Peyer's patch (tissue), 4 donors: ENCODE measurements at regions not wholly inside any gene's neighbourhood (a gene's known extent, or its start where the extent isn't known, plus 50 kb on each side); places are given as distances from the start of the nearest gene placed in this dataset.

Experiments used
- DNase-seq, 3 donors: peaks; one replicate each; pipeline ENCODE4 v3.0.0-alpha.2; 2017 to 2019
- H3K27ac ChIP-seq, 4 donors: fragments of 200-600 bp; sonication (generic); one replicate each; pipeline ENCODE4 v1.5.1; 2016 to 2019
- H3K27me3 ChIP-seq, 2 donors: fragments of 200-600 bp; sonication (generic); one replicate each; pipeline ENCODE4 v1.5.1; 2019
- H3K36me3 ChIP-seq, 3 donors: fragments of 200-600 bp; sonication (generic); one replicate each; pipeline ENCODE4 v1.5.1; 2016 to 2019
- H3K4me1 ChIP-seq, 4 donors: fragments of 200-600 bp; sonication (generic); one replicate each; pipeline ENCODE4 v1.5.1; 2016 to 2019
- H3K4me3 ChIP-seq, 4 donors: fragments of 200-600 bp; sonication (generic); 1 replicate in 3 of 4; 2 replicates in 1 of 4; pipeline ENCODE4 v1.5.1; 2016 to 2019; ENCODE audit warnings: mild to moderate bottlenecking in 1 of 4
- H3K9me3 ChIP-seq, 4 donors: fragments of 200-600 bp; sonication (generic); one replicate each; pipeline ENCODE4 v1.5.1; 2016 to 2019; ENCODE audit warnings: mild to moderate bottlenecking in 1 of 4
- CTCF ChIP-seq, 6 experiments: fragments of 450-650 bp in 4 of 6; fragments of 200-600 bp in 2 of 6; sonication (generic) in 1 of 6; IDR thresholded peaks; one replicate each; pipeline ENCODE4 v1.5.1; 2017 to 2019; ENCODE audit warnings: antibody characterized with exemption in 6 of 6, mild to moderate bottlenecking in 3 of 6, moderate library complexity in 1 of 6
- POLR2A ChIP-seq, 2 donors: fragments of 450-650 bp; IDR thresholded peaks; one replicate each; pipeline ENCODE4 v1.5.1; 2017; ENCODE audit warnings: antibody characterized with exemption in 2 of 2, mild to moderate bottlenecking in 2 of 2, moderate library complexity in 2 of 2

- Histone ChIP-seq H3K36me3 (no peaks in the 10 kb centered on the region), H3K4me3 (no peak overlapping the region), H3K9me3 (no peaks in the 10 kb centered on the region), H3K4me1 (no peaks in the 10 kb centered on the region), H3K27ac (no peak overlapping the region), H3K27me3 (no peaks in the 10 kb centered on the region)
- no peak for TF ChIP-seq POLR2A (IDR thresholded peaks at IDR 0.05)
- TF ChIP-seq CTCF (IDR thresholded peaks at IDR 0.05), result no peak
- DNase-seq, result no peak
These were observed 179.2 kb downstream of the EMP1 start for GRCh38 chr12:13375583-13376345.

GRCh38 chr12:13374793-13375192 is 178.3 kb downstream of the EMP1 start:
- Histone ChIP-seq H3K4me3 (no peak overlapping the region), H3K27ac (no peak overlapping the region), H3K4me1 (no peaks in the 10 kb centered on the region), H3K9me3 (no peaks in the 10 kb centered on the region), H3K36me3 (no peaks in the 10 kb centered on the region), H3K27me3 (no peaks in the 10 kb centered on the region)
- no peak for TF ChIP-seq POLR2A (IDR thresholded peaks at IDR 0.05)
- no peak for TF ChIP-seq CTCF (IDR thresholded peaks at IDR 0.05)
- DNase-seq, result no peak

DNA sequence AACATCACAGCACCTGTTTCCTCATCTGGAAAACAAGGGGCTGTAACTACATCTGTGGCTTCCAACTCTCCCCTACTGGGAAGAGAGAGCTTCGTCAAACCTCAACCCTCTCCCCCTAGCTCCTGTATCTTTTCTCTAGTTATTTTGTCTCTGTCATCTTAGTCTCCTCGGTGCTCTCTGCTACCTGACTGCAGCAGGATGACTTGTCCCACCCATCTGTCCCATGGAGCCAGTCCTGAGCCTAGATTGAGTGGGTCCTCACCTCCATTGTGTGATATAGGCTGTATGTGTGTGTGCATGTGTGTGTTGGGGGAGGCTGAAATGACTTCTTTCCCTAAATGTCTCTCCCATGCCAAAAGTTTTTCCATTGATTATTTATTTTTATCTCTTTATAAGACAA is 177.3 kb downstream of the EMP1 start:
- DNase-seq, result no peak
- H3K36me3 ChIP-seq, result no peaks in the 10 kb centered on the region
- H3K4me3 ChIP-seq, result no peak overlapping the region
- no peaks in the 10 kb centered on the region for H3K9me3 ChIP-seq
- TF ChIP-seq CTCF (IDR thresholded peaks at IDR 0.05), result no peak
- no peak overlapping the region for H3K27ac ChIP-seq
- H3K4me1 ChIP-seq, result no peaks in the 10 kb centered on the region
- no peaks in the 10 kb centered on the region for H3K27me3 ChIP-seq

DNA sequence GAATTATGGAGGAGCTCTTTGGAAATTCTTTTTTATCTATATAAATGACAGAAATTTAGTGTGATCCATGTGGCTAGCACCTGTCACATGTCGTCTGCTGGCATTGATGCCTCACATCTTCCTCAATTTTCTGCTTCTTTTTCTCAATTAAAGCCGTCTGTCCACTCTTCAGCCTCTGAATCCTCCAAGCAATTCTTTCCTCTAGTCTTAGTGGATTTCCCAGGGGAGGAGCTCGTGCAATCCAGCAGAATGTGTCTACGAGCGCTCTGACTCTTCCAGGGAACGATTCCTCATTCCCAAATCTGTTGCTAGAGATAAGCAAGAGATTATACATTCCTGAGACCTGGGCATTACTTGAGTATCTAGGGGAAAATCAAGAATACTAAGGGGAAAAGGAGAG is 176.6 kb downstream of the EMP1 start:
- Histone ChIP-seq H3K9me3 (no peaks in the 10 kb centered on the region), H3K27me3 (no peaks in the 10 kb centered on the region), H3K4me1 (no peaks in the 10 kb centered on the region), H3K36me3 (no peaks in the 10 kb centered on the region), H3K27ac (no peak overlapping the region), H3K4me3 (no peak overlapping the region)
- DNase-seq, result no peak
- TF ChIP-seq POLR2A (IDR thresholded peaks at IDR 0.05) (no peak), CTCF (IDR thresholded peaks at IDR 0.05) (no peak)

DNA sequence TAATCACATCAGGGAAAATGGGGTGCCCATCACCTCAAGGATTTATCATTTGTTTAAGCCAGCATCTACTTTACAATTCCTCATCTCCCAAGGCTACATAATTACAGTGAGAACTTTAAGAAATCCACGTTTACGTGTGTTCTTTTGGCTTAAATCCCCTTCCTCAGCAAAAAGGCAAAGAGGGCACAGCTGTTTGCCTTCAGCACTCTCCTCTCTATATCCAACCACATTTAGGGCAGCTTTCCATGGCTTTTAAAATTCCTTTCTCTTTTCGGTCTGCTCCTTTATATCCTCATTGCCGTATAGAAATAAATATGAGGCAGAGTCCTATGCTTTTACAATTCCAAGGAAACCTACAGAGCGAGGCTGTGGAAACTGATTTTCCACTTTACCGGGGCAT is 175.9 kb downstream of the EMP1 start:
- Histone ChIP-seq H3K9me3 (no peaks in the 10 kb centered on the region), H3K27me3 (no peaks in the 10 kb centered on the region), H3K27ac (no peak overlapping the region), H3K4me3 (no peak overlapping the region), H3K36me3 (no peaks in the 10 kb centered on the region), H3K4me1 (no peaks in the 10 kb centered on the region)
- DNase-seq, result no peak
- TF ChIP-seq CTCF (IDR thresholded peaks at IDR 0.05) (no peak), POLR2A (IDR thresholded peaks at IDR 0.05) (no peak)

- Histone ChIP-seq H3K36me3 (no peaks in the 10 kb centered on the region), H3K9me3 (no peaks in the 10 kb centered on the region), H3K27ac (no peak overlapping the region), H3K27me3 (no peaks in the 10 kb centered on the region), H3K4me3 (no peak overlapping the region), H3K4me1 (no peaks in the 10 kb centered on the region)
- no peak for DNase-seq
- TF ChIP-seq POLR2A (IDR thresholded peaks at IDR 0.05) (no peak), CTCF (IDR thresholded peaks at IDR 0.05) (no peak)
These were observed 175.3 kb downstream of the EMP1 start for GRCh38 chr12:13371797-13372196.
